Fibroblast of skin of left quadriceps (primary cell): ENCODE measurements at regions not wholly inside any gene's neighbourhood (a gene's known extent, or its start where the extent isn't known, plus 50 kb on each side); places are given as distances from the start of the nearest gene placed in this dataset.

ENCODE experiments used
- DNase-seq, 2 experiments: peaks; one replicate each; pipeline ENCODE4 v3.0.0-alpha.2; 2013; ENCODE audit warnings: low read depth in 2 of 2

DNA sequence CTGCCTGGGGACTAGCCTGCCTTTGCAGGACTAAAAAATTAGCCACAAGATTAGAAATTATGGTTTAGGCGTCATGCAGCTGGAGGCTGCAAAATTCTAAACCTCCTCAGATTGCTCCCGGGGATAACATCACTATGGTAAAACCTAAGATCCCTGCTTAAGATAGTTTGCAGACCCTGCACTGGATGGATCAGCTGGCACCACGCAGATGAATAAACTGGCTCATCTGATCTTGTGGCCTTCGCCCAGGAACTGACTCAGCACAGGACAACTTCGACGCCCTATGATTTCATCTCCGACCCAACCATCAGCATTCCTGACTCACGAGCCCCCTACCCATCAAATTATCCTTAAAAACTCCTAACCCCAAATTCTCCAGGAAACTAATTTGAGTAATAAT lies 482.4 kb downstream of the SPRY1 start:
- no peak for DNase-seq

DNA sequence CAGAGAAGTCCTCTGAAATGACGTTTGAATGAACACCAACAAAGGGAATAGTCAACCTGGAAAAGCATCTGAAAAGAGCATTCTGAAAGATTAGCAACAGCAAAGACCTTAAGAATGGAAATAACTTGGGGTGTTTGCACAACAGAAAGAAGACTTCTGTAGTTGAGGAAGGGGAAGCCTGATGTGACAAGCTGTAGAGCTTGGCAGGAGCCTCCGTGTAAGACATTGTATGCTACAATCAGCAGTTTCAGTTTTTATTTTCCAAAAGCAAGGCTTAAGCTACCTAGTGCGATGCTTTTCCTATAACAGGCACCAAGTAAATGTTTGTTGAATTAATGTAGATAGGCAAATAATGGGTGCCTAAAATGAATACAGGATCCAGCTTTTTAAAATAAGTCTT lies 484.0 kb downstream of the SPRY1 start:
- no peak for DNase-seq

DNA sequence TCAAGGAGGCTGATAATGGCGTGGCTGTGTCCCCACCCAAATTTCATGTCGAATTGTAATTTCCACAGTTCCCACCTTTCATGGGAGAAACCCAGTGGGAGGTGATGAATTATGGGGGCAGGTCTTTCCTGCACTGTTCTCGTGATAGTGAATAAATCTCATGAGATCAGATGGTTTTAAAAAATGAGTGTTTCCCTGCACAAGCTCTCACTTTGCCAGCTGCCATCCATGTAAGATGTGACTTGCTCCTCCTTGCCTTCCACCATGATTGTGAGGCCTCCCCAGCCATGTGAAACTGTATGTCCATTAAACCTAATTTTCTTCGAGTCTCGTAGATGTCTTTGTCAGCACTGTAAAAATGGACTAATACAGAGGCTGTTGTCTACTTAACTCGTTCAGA lies 488.3 kb downstream of the SPRY1 start:
- no peak for DNase-seq

DNA sequence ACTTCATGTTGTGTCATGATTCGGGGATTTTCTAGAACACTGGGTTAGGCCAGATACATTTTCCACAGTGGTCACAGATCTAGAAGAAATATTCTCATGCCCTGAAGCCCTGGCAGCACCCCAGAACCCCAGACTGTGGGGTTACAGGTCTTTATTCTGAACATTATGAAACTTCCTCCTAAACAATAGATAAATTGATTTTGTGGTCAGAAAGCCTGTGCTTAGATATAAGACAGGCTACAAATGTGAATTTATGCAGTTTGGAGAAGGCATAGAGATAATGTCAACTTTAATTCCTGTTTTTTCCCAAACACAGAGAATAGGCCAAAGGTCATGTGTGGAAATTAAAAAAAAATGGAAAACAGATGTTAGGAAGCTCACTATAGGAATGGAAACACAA lies 492.9 kb downstream of the SPRY1 start:
- no peak for DNase-seq

DNA sequence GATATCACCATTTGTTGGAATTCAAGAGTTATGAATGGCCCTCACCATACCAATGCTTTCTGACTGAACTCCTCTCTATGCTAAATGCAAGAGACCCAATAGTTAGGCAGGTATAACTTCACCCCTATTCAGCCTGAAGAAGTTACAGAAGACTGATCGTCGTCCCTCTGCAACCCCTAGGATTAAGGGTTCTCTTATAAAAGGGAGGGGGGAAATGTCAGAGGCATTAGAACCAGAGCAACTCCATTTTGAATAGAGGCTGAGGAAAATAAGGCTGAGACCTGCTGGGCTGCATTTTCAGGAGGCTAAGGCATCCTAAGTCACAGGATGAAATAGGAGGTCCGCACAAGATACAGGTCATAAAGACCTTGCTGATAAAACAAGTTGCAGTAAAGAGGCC lies 494.3 kb downstream of the SPRY1 start:
- DNase-seq = no peak

DNA sequence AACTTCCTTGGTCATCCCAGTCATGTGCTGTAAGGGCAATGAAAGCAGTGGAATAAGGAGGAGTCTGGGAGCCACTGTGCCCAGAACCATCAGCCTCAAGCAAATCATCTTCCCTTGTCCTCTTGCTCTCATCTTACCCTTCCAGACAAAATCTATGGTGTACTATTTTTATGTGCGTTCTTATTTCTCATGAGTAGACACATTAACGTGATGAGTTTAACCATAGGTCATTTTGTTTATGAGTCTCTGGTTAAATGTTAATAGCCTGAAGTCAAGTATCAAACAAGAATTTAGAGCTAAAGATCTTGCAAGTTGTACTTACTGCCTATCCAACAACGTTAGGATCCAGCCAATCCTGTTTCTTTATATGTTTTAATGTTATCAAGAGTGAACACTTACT lies 495.3 kb downstream of the SPRY1 start:
- DNase-seq = no peak

DNA sequence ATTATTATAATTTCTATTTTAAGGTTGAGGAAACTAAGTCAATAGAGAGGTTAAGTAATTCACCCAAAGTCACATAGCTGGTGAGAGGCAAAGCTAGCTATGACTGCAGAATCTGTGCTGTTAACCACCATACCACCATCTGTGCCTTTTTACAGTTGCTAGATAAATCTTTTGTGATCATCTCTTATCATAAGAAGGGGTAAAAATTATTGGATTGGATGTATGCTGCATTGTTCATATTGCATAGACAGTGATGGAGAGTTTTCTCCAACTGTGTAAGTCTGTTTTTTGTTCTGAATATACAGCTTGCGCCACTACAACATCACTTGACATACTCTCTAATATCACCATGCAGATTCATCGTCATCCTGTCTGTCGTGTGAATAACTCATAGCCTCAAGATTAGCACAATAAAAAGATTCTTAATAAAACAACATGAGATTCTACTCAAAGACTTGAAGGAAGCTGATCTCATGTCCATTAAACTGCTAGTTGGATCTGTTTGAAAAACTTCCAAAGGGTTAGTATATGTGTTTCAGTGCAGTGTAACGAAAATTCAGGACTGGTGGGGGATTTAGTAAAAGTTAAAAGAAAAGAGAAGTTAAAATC lies 495.9 kb downstream of the SPRY1 start:
- no peak for DNase-seq

DNA sequence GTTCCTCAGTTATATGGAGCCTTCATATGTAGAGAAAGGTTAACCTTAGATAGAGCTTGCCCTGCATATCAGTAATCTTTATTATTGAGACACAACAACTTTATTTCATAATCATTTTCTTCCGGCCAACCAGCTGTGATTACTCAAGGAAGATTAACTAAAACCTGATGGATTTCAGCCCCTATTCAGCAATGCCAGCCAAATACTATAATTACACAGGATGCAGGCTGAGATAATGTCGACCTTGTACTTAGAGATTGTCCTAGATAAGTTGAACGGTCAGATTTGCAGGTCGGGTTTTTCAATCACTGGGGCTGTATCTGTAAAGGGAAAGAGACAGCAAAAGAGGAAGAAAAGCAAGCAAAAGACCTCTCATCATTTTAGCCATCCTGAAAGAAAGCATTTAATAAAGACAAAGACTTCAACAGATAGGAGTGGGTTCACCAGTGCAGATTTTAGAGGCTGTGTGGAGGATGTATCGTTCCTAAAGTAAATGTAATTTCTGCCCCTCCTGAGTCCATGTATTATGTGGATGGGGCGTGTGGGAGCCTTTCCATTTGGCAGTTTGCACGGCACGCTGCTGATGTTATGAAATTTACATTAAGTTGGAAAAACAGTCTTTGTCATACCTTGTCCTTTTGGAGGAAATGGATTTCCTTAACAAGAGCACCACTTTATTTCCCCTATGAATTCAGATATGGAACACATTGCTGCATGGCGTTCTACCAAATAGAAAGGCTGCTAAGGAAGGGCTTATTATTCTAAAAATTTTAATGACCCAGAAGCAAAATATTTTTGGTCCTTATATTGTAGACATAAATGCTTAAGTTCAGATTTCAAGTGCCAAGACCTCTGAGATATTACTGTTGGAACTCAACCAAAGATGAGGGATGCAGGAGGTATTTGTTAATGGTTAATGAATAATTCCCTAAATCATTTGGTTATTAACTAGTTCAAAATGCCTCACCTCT lies 496.7 kb downstream of the SPRY1 start:
- peak; percentile 30 to 33 for DNase-seq

DNA sequence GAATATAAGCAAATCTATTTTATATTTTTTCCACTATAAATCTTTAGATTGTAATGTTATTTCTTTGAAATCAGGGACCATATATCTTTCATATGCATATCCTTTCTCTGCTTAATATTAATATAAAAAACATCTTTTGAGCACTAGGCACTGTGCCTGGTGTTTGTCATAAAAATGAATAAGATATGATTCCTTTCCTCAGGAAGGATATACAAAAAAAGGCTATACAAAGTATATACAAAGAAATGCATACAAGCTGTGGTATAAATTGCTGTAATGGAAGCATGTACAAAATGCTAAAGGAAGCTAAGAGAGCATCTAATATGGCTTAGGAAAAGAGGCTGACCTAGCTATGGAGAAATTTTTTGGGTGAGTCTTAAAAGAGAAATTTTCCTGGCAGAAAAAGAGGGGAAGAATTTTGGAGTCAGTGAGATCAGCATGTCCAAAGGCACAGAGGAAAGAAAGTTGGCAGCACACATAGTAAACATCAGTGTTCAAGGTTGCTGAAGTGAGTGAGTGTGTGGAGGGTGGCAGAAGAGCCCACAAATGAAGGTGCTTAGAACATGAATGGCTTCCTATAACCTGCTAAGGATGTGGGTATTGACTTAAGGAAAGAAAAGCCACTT lies 500.0 kb downstream of the SPRY1 start:
- no peak for DNase-seq

DNA sequence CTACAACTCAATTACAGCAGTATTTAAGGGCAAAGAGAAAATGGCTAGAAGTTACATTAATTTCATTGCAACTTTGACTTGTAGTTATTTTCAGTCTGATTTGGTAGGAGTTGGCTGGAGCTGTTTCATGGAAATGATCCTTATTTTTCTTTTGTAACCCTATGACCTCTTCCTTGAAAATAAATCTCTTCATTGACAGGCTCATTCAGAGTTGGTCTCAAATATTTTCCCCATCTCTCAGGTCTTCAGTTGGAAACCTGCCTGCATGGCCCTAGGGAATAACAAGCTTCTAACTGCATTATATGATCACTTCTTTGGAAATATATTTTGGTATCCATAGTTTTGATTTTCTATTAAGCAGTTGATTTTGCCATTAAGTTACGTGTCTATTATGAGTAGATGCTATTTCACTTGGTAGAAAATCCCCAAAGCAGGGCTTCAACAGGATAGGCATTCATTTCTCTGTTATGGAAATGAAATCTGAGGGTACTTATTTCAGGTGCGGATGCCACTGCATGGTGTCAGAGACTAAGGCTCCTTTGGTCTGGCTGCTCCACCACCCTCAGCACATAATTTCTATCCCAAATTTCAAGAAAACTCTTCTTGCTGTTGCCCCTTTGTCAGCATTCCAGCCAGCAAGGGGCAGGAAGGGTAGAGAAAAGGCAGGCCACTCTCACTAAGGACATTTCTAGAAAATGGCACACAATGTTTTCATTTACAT lies 502.5 kb downstream of the SPRY1 start:
- no peak for DNase-seq

DNA sequence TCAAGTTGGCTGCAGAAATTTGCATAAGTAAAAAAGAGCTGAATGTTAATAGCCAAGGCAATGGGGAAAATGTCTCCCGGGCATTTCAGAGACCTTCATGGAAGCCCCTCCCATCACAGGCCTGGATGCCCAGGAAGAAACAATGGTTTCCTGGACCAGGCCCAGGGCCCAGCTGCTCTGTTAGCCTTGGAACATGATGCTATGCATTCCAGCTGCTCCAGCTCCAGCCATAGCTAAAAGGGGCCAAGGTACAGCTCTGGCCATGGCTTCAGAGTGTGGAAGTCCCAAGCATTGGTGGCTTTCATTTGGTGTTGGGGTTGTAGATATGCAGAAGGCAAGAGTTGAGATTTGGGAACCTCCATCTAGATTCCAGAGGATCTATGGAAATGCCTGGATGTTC lies 508.3 kb downstream of the SPRY1 start:
- no peak for DNase-seq

DNA sequence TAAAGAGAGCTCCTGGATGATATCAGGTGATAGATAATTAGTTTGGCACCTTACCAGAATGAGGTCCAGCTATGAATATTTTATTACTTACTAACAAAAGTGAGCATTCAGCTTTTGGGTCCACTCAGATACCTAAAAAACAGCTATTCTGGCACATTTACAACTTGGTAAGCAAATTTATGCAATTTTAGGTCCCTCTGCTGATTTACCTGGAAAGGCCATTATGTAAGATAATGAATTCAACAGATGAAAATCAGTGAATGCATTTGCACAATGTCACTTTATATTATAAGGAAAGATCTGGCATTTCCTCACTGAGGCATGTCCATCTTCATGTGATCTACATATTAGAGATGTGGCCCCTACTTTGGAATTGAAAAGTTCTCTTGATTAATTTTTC lies 517.0 kb downstream of the SPRY1 start:
- DNase-seq = no peak

DNA sequence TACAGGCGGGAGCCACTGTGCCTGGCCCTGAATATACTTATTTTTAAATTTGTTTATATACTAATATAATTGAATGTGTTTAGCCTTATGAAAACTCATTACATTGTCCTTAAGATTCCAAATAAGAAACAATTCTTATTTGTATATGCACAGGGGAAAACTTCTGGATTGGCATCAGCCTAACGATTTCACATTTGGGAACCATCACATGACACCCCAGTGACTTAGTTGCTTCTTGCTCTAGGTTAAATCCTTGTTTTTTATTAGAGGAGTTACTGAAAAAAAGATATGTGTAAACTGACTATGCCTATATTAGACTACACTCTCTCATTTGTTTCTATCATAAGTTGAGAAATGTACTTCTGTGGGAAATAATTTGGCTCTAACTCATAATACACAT lies 520.2 kb downstream of the SPRY1 start:
- DNase-seq = no peak

DNA sequence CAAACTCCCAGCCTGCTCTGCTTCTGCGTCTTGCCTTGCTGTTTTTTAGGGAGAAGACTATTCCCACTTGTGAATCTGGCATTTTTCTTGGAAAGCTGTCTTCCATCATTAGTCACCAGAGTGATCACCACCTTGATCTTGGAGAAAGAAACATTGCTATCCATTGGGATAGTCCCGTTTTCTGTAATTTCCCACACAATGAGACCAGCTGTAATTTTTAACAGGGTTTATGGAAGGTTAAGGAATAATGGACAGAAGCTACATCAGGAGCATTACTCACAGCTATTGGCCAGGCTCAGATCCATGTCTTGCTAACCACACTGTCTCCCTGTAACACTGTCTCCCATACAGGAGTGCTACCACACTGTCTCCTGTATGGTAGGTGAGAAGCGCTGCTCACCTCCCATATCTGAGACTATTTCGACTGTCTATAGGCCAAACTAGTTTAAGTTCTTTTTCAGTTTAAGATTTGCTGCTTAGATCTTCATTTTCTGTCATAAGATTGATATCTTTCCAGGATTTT lies 523.0 kb downstream of the SPRY1 start:
- no peak for DNase-seq

DNA sequence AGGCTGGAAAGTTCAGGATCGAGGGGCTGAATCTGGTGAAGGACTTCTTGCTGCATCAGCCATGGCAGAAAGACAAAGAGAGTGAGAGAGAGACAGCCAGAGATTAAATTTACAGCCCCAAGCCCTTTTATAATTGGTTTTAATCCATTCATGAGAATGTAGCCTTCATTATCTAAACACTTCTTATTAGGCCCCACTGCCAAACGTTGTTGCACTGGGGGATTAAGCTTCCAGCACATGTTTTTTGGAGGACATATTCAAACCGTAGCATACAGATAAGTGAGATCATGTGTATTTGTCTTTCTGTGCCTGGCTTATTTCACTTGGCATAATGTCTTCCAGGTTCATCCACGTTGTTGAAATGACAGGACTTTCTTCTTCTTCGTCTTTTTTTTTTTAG lies 524.7 kb downstream of the SPRY1 start:
- DNase-seq = no peak

DNA sequence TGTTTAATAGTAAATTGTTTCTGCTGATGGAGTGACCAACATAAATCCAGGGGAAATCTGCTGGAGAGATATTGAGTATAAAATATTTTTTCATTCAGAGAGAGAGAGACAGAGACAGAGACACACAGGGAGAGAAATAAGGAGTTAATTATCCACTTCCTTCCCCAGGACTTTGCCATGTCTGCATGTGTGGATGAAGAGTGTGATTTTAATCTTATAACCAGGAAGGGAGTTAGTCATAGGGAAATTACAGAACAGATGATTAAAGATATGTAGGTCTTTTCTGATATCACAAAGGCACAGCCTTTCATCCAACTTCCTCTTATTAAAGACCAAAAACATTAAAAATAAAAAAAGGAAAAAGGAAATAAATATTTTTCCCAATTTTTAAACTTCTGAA lies 526.3 kb downstream of the SPRY1 start:
- no peak for DNase-seq

DNA sequence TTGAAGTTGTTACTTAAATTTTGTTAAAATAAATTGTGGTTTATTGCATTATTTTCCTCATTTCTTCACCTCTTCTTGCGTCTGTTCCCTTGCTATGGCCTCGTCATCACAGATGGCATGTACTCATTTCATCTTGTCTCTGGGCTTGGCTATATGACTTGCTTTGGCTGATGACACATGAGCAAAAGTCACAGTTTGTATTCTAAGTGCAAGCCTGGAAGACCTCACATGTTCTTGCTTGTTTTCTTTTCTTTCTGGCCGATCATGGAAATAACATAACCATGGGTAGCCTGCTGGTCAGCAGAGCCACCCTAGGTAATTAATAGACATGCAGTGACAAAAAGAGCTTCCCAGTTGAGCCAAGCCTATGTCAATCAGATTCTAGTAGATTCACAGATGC lies 527.9 kb downstream of the SPRY1 start:
- no peak for DNase-seq

DNA sequence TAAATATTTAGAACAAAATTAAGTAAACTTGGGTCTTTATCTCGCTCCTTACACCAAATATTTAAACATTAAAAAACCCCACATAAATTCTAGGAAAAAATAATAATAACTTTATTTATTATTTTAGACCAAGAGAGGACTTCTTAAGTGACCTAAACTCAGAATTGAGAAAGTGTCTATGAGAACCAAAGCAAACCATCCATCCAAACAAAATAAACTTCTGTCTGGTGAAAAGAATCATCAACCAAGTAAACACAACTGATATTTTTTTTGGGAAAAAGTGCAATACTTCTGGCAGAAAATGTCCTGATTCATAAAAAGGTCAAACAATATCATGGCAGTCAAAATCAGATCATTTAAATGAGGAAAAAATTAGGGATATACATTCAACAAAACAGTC lies 533.0 kb downstream of the SPRY1 start:
- no peak for DNase-seq

DNA sequence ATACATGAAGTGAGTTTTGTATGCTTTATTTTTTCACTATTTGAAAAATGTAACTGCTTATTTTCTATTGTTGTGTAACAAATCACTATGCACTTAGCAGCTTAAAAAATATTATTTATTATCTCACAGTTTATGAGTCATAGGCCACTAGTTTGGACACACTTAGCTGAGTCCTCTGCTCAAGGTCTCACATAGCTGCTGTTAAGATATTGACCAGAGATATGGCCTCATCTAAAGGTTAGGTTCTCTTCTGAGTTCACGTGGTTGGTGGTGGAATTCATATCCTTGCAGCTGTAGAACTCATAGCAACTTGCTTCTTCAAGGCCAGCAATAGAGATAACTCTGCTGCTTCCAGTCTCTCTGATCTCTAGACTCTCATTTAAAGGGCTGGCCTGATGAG lies 534.4 kb downstream of the SPRY1 start:
- DNase-seq = no peak

DNA sequence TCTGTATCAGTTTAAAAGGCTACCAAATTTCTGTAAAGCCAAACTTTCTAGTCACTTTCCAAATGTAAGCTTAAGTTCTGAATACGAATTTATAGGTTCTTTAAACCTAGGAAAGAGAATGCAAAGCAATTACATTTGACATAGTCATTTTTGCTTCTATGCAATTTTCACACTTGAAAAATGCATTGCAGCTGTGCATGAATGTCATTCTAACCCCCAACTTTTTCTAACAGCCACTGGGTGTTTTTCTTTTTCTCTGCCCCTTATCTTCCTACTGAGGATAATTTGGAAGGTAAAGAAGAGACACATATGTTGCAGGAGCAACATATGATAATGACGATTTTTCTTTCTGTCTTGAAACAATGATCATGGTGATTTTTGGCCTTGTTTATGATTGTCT lies 537.5 kb downstream of the SPRY1 start:
- no peak for DNase-seq

DNA sequence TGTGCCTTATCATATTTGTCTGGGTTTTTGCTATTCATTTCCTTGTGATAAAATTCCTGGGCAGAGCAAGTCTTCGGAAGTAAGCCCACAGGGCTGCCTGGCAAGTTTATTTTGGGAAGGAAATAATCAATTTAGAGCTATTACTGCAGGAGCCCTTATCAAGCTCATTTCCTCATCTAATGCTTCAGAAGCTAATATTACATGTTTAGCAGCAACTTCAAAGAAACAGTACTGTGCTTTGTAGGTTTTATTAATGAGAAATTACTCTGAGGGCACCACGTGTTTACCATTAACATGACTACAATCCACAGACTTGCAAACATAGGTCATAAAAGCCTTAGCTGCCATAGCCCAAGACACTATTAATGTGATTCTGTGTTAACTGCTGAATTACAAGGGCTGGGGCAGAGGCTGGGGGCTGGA lies 540.0 kb downstream of the SPRY1 start:
- DNase-seq = no peak

DNA sequence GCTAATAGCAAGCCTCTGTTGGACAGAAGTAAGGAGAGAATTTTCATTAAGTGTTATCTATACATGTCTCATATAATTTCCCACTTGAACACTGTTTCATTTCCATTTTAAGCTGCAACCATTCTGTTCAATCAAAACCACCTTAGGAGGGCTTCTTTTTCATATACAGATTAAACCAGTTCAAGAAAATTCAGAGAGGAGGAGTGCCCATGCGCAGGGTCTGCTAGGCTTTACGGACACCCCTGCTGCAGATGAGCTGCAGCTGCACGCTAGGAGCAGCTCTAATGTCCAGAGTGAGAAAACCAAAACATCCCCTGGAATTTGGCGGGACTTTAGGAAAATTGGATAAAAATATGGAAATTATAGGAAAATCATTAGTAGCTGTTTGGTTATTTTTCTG lies 541.0 kb downstream of the SPRY1 start:
- DNase-seq = no peak
